HG02610 (cell line): ENCODE measurements at regions not wholly inside any gene's neighbourhood (a gene's known extent, or its start where the extent isn't known, plus 50 kb on each side); places are given as distances from the start of the nearest gene placed in this dataset.

Experiments used
- ATAC-seq: cut with Tn5 transposase; IDR thresholded peaks from one replicate; pipeline ENCODE4 v1.9.1; 2021; ENCODE audit warnings: mild to moderate bottlenecking, moderate library complexity; ENCODE audit not compliant: unreplicated experiment

DNA sequence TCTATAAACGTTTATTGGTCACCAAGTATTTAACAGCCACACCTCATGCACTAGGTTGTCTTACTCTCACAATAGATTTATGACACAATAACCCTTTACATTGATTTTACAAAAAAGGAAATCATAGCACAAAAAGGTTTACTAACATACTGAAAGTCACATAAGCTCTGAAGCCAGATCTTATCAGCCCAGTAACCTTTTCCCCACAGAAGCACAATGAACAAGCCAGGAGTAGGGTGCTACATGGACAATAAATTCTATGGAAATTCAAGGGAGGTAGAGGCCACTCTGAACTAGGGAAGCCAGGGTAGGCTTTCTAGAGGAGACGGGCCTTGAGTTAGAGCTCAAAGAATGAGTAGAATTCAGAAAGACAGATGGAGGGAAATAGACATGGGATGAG is 633.5 kb upstream of the CADM1 start:
- no peak for ATAC-seq

DNA sequence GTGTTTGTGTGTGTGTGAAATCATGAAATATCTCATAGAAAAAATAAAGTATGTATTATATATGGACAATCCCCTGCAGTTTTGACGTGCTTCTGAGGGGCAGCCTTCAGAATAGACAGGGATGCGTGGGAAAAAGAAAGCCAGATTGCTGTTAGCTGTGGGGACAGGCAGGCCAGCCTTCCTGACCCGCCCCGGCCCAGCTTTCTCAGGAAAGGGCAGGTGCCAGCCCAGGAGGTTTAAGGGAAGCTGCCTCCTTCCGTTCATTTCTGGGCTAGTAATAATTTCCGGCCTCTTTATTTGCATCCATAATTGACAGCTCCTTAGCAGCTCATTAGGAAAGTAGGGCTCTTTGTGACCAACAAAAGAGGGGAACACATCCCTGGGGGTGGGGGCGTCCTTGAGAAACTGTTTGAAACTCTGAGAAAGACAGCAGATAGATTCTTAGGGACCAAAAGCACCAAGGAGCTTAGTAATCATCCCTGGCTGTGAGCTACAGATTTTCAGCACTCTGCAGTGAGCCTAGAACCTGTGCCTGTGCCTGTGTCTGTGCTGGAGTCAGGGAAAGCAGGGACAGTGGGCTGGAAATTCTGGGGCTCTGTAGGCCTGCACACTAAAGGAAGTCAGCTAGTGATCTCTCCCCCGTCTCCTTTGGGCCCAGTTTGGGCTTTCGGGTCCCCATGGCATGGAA is 632.9 kb upstream of the CADM1 start:
- no peak for ATAC-seq

DNA sequence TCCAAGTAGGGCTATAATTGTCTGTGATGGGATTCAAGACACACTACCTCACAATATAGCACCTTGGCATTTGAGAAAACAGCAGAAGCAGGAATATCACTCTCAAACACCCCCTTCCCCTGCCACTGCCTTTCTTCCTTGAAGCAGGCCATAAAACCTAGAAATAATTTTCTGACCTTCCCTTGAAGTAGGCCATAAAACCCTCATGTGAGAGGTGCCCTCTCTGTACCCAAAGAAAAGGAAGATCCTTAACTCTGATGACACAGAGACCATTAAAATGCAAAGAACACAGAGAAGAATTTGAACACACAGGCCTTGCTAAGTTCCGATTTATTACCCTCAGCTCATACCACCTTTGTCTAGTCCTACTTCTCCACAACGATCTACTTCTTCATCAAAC is 631.7 kb upstream of the CADM1 start:
- no peak for ATAC-seq

DNA sequence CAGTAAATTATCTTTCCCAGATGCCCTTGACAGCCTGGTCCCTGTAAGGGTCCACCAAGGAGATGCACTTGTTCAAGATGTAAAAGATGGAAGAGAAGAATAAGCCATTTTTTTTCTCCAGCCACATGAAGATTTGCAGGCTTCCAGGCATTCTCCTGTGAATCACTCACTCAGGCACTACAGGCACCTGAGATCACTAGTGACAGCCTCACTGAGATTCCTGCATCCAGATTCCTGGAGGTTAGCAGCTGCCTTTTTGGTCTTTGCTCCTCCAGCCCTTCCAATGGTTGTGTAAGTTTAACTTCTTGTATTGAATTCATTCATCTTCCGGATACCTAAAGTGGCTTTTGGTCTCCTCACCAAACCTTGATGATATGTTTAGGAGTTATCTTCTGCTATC is 630.2 kb upstream of the CADM1 start:
- no peak for ATAC-seq

DNA sequence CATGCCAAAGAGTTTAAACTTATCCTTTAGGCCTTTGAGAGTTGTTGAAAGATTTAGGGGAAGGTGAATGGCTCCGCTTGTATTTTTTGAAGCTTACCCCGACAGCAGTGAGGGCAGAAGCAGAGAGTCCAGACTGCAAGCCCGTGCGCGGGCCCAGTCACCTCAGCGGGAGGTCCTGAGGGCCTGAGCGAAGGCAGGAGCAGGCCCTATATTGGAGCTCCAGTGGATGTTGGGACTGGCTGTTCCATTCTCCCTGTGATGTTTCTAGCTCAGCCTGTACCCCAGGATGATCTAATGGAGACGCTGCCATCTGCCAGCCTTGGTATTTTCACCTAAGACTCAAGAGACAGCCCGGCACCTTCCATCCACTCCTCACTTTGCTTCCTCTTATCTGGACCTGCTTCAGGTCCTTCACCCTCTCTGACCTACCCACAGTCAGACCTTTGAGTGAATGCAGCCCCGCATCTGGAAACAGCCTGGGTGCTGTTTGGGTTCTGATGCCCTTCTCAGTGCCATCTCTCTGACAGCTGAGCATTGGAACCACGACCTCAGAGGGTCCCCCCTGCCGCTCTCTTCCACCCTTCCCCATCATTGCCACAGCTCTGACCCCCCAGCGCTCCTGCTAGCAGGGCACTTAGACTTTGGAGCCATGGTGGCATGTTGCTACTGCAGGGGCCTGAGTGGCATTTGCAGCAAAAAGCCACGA is 628.2 kb upstream of the CADM1 start:
- no peak for ATAC-seq

DNA sequence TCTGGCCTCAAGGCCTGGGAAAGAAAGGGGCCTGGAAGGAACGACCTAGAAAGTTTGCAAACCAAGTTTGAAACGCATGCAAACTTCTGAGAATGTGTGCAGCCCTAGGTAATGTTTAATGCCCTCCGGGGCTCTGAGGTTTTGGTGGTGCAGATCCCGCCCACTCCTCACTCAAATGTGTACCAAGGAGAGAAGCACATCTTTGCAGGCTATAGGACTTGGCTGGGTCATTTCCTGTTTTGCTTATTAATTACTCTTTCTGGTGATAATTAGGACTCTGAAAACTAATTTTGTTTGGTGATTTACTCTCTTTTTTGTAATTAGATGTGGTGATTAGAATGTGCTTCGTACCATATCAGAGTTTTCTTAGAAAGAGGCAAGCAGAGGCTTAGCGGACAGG is 625.9 kb upstream of the CADM1 start:
- ATAC-seq, result peak; percentile 39

DNA sequence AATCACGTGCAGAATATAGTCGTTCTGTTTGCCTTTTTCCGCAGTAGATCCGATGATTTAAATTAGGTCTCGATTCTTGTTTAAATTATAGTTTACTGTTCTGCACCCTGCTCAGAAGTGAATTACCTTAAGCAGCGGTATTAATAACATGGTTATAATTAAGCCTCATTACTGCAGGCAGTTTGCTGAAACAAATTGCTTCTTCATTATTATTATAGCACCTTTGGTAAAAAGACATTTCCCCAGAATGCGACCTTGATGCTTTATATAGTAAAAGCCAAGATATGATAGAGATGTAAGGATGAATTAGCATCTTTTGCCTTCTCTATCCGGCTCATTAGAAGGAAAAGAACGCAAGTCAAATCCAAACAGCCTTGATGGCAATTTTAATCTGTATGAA is 625.2 kb upstream of the CADM1 start:
- no peak for ATAC-seq

DNA sequence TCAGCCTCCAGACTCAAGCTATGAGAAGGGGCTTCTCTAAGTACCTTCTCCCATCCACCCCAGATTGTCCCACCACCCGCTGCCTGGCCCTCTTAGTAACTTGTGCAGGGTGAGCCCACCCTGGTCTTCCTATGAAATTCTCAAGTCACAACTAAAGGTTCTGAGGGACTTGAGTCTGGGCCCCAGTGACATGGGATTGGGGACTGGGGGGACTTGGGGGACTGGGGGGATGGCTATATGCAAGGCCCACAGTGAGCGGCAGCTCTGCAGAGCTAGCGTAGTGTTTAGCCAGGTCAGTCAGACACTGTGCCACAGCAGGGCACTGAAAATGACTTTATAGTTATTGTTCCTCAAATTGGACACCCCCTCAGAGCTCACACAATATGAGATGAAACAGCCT is 622.3 kb upstream of the CADM1 start:
- no peak for ATAC-seq

DNA sequence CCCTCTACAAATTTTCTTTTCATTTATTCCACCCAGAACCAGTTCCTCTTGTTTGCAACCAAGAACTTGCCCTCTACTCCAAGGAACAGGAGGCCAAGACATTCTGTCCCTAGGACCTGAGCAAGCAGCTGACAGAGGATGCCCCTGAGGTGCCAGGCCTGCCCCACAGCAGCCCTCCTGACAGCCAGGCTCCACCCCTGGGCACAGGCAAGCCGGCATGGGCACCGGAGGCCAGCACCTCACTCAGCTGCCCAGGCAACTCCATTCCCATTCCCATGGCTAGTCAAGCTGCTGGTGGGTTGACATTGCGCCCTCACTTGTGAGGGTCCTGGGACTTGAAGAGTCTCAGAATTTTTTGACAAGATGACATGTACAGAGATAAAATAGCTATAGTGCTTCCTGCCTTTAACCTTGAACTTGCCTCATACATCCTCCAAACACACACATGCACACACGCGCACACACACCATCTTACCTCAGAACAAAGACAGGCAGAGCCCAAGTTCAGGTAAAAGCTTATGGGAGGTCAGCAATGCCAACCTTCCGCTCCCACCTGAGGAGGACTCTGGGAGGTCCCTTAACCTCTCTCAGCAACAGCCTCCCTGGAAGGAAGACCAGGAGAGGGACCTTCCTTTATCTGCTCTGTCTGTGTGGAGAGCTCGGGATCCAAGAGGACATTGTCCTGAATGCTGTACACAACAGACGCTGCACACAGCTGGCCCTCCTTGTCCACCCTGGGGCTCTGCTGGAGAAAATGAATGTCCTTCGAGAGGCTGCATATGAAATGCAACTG is 620.9 kb upstream of the CADM1 start:
- ATAC-seq, result no peak

DNA sequence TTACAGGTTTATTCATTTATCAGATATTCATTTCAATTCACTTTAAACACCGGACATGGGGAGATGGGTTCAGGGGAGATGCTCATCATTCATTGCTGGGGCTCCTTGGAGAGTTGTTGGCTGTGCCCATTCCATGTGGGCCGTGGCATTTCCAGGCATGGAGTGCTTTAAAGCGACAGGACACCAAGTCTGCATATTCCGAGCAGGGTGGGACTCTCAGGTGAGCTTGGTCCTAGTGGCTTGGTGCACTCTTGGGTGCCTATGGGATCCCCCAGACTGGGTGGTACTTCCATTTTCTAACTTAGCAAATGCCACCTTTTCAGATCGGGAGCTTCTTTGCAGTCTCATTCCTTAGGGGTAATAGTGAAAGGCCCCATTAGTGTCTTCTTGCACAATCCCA is 619.5 kb upstream of the CADM1 start:
- no peak for ATAC-seq

DNA sequence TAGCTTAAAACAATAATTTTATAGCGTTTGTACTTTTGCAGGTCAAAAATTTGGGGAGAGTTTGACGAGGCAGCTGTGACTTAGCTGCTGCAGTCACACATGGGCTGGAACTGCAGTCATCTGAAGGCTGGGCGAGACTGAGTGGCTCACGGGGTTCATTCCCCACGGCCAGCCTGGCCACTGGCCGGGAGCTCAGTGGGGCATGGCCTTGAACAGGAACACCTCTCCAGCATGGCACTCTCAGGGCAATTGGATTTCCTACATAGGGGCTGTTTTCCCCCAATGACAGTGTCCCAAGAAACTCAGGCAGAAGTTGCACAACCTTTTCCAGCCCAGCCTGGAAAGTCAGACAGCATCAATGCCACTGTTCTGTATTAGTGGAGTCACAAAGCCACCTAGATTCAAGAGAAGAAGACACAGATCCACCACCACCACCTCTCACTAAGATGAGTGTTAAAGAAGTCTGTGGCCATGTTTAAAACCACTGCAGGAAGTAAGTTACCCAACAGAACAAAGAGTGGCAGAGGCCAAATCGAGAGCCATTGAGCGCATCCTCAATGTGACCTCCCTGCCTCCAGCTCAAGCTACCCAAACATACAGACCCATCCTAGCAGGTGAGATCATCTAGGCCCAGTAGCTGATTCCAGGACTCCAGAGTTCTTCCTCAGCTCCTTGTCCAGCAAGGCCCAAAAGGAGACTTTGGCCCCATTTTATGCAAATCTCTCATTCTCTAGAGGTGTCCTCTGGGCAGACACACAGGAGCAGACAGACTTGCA is 618.7 kb upstream of the CADM1 start:
- ATAC-seq, result no peak

DNA sequence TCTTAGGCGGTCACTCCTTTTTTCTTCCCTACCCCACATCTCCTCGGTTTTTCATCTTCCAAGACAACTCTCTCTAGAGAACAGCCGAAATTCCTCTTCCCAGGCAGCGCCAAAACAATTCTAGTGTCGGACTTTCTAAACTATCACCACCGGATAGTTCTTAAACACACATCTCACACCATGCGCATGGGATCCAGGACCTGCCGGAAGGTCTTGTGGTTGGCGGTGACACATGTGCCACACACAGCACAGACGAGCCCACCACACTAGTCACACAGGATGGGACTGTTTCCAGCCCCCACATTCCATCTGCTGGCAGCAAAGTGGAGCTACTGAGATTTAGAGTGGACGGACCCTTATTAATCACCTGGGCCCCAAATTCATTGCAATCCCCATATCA is 614.9 kb upstream of the CADM1 start:
- ATAC-seq, result no peak

DNA sequence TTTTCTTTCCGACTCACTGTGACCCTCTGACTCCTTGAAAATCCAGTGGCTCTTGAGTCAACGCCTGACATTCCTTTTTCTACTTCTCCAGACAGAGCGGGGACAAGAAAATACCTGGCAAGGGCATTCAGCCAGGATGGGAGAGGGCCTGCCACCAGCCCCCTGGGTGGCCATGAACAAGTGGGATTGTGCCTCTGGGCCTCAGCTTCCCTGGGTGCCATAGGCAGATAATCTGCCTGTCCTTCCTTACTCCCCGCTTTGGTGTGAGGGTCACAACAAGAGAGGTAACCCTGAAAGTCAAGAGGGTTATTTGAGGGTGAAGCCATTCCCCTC is 613.9 kb upstream of the CADM1 start:
- ATAC-seq, result no peak

DNA sequence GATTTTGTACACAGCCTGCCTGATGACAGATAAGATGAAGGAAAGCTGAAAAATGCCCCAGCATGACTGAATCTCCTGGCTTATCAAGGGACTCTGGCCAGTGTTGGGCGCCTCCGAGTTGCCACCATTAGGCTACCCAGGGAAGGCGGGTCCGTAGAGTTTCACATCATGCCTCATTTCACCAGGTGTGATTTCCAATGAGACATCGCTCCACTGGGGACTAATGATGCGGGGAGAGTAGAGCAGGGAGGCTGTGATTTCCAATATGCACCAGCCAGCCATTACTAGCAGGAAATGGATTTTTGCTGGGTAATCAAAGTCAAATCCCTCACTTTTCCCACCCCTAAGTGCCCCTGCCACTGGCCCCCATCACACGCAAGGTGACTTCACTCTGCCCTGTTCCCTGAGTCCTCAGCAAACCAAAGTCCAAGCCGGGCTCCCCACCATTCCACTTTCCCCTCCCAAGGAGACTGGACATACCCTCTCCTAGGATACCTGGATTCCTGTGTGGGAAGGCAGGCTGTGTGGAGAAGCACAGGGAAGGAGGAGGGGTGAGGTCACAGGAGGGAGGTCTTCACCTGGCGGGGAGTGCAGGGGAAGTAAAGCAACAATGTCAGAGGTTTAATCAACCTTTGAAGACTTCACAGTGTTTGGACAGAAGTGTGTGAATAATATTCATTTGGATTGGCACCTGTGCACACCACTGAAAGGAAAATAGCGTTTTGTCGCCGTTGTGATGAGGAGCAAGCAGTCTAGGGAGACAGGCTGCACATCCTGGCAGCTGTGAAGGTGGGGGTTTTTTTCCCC is 613.3 kb upstream of the CADM1 start:
- ATAC-seq, result no peak

DNA sequence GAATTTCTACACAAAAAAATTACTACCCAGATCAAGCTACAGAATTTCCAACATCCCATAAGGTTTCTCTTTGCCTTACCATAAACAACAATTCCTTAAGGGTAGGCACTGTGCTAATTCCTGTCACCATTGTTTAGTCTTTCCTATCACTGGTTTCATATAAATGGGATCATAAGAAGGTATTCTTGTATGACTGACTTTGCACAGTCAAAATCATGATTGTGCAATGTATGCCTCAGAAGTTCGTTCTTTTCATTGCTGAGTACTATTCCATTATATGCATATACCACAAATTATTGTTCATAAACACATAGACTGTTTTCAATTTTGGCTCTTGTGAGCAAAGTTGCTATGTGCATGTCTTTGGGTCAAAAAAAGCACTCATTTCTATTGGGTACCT is 611.6 kb upstream of the CADM1 start:
- no peak for ATAC-seq

DNA sequence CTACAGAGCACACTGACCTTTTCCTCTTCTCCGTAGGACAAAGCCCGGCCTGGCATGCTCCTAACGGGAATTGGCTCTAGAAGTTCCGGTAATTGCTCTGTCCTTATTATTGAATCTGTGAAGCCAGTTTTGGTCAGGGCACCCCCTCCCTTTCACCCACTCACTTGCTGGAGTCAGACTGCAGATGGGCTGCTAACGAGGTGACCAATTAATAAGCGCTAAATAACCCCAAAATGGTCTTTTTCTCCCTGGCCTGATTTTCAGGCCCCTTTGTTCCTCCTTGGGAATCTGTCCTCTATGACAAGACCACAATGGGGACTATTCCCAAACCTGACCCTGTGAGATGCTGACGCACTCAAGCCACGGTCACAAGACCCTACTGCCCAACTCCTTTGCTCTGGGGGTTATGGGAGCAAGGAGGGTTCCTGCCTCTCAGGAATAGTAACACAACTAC is 610.0 kb upstream of the CADM1 start:
- ATAC-seq, result no peak

DNA sequence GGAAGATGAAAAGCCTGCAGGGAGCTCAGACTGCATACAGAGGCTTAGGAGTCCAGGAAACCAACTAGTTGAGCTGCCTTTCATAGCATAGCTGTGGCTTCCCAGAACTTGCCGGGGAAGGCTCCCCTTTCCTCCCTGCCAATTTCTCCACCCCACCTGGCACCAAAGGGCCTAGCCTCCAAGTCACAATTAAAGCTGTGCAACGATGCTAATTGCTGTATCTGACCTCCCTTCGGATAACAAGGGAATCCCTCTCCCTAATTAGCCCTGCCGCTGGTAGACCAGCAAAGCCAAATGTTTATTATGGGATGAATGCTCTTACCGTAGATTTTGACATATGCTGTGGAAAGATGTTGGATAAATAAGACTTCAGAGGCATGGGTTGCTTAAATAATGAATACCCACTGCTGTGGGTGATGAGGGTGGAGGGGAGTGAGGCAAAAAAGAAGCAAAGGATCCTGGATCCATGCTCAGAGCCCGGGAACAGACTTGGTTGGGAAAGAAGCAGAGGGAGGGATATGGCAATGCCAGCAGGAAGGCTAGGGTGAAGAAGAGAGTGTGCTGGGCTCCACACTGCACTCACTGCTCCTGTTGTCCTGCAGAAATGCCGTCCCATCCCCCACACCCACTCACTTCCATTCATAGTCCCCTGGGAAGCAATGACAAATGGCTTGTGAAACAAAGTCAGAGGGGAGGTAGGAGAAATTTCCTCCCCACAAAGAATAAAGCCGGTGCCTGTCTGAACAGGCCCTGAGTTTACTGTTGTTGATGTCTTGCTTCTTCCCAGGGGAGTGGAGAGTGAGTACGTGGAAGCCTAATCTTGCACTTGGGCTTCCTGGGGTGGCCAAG is 608.1 kb upstream of the CADM1 start:
- ATAC-seq, result no peak

DNA sequence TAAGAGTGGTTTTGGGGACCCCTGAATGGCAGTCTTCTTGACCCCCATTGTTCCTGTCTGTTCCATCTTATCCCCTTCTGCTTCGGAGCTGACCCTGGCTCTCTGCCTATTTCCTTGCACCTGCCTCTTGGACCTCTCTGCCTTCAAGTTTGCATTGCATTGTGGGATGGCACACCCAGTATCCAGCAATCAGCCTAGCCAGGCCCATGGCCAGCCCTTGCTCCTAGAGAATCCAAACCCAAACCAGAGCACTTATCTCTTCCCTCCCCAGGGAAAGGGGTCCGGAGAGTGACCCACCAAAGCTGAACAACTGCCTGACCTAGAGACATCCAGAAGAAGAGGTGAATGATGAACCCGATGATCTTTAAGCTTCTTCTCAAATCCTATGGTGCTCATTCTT is 607.3 kb upstream of the CADM1 start:
- ATAC-seq, result no peak

DNA sequence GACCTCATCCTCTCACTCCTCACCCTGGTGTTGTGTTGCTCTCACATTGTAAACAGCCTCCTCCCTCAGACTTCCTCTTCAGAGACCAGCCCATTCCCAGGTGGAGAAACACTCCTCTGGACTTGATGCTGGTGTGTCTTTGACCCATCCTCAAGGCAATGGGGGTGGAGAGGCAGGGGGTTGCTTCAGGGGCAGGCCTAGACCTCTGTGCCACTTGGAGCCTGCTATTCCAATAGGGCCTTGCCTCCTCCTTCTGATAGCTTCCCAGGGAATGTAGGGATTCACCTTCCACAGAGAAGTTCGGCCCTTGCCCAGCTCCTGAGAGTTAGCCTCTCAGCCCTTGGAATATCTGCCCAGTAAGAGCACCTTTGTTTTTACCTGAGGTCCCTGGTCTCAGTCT is 606.6 kb upstream of the CADM1 start:
- no peak for ATAC-seq

DNA sequence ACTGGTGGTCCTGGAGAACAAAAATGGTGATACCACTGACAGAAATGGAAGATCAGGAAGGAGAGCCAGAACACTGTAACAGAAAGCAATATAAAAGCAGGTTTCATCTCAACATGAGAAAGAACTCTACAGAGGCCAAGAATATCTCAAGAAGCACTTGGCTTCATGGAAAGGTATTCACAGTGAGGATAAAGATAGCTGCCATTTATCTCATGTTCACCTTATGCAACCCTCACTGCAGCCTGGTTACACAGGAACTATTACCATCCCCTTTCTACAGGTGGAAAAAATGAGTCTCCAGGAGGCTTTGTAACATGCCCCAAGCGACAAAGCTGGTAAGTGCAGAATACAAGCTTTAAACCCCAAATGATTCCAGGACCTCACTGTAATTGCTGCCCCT is 606.1 kb upstream of the CADM1 start:
- no peak for ATAC-seq
